Activated B cell treated with CpG ODN at 0.5 μM for 24 hours (primary cell): ENCODE measurements at regions not wholly inside any gene's neighbourhood (a gene's known extent, or its start where the extent isn't known, plus 50 kb on each side); places are given as distances from the start of the nearest gene placed in this dataset.

Experiments
- ATAC-seq: fragments of 200-7000 bp; cut with Tn5 transposase; one replicate; pipeline ENCODE4 v1.10.0; 2021; ENCODE audit warnings: low read depth, mild to moderate bottlenecking, moderate library complexity
- CTCF ChIA-PET: fragments of 350-600 bp; sonication (Branson Sonifier 250); formaldehyde crosslinking; loops from one replicate; lab custom pipeline; 2021; ENCODE audit warnings: antibody characterized with exemption; lab: Charles Lee
- POLR2A ChIA-PET: fragments of 350-600 bp; sonication (Branson Sonifier 250); formaldehyde crosslinking; loops from one replicate; lab custom pipeline; 2021; ENCODE audit warnings: antibody characterized with exemption; lab: Charles Lee
- DNase-seq: peaks from one replicate; pipeline ENCODE4 v3.0.0; 2022
- H3K27ac Mint-ChIP-seq: one replicate; pipeline ENCODE4 v1.8.0; 2020; ENCODE audit warnings: mixed read lengths
- H3K27me3 Mint-ChIP-seq: one replicate; pipeline ENCODE4 v1.8.0; 2021; ENCODE audit warnings: mixed read lengths
- H3K36me3 Mint-ChIP-seq: one replicate; pipeline ENCODE4 v1.8.0; 2021; ENCODE audit warnings: low read depth, mixed read lengths
- H3K4me1 Mint-ChIP-seq: one replicate; pipeline ENCODE4 v1.8.0; 2021; ENCODE audit warnings: mixed read lengths
- H3K4me3 Mint-ChIP-seq: one replicate; pipeline ENCODE4 v1.8.0; 2020; ENCODE audit warnings: mild to moderate bottlenecking, mixed read lengths
- H3K9me3 Mint-ChIP-seq: one replicate; pipeline ENCODE4 v1.8.0; 2020; ENCODE audit warnings: mixed read lengths
- CTCF ChIP-seq: fragments of 200-600 bp; IDR thresholded peaks from one replicate; pipeline ENCODE4 v1.8.0; 2022; ENCODE audit warnings: antibody characterized with exemption, mild to moderate bottlenecking
- intact Hi-C: fragments of 100-400 bp; cut with micrococcal nuclease; formaldehyde crosslinking; loops from one replicate; pipeline ENCODE4 v1.15.1; 2024

- peaks cover 3% of the 10 kb centered on the region for H3K27me3 Mint-ChIP-seq
- H3K4me3 Mint-ChIP-seq, result no peak overlapping the region
- CTCF ChIA-PET, result interaction anchor here (1.3 kb wide), 1 partner anchor 10 kb away, joined by 3 read pairs; no protein-coding TSS in a partner anchor
- H3K4me1 Mint-ChIP-seq, result peaks cover 6% of the 10 kb centered on the region
- no peak for ATAC-seq
- DNase-seq, result no peak
- no peak for TF ChIP-seq CTCF
- POLR2A ChIA-PET, result no interaction called here
- no peak overlapping the region for H3K27ac Mint-ChIP-seq
- H3K9me3 Mint-ChIP-seq, result no peaks in the 10 kb centered on the region
- H3K36me3 Mint-ChIP-seq, result no peaks in the 10 kb centered on the region
- intact Hi-C loops, result no loop called here
Measured at GRCh38 chr3:178073366-178073765, 462.9 kb upstream of the KCNMB2 start.

GRCh38 chr3:178075344-178075743 is 460.9 kb upstream of the KCNMB2 start:
- no peaks in the 10 kb centered on the region for H3K9me3 Mint-ChIP-seq
- TF ChIP-seq CTCF, result no peak
- H3K4me3 Mint-ChIP-seq, result no peak overlapping the region
- H3K27ac Mint-ChIP-seq, result no peak overlapping the region
- POLR2A ChIA-PET, result no interaction called here
- no peak for DNase-seq
- H3K36me3 Mint-ChIP-seq, result no peaks in the 10 kb centered on the region
- intact Hi-C loops, result no loop called here
- peaks cover 6% of the 10 kb centered on the region for H3K4me1 Mint-ChIP-seq
- ATAC-seq, result no peak
- CTCF ChIA-PET, result no interaction called here
- peaks cover 3% of the 10 kb centered on the region for H3K27me3 Mint-ChIP-seq

GRCh38 chr3:178078953-178079352 is 457.3 kb upstream of the KCNMB2 start:
- no peak overlapping the region for H3K4me3 Mint-ChIP-seq
- H3K4me1 Mint-ChIP-seq, result peaks cover 6% of the 10 kb centered on the region
- no peak overlapping the region for H3K27ac Mint-ChIP-seq
- POLR2A ChIA-PET, result no interaction called here
- no peak for TF ChIP-seq CTCF
- intact Hi-C loops, result no loop called here
- CTCF ChIA-PET, result no interaction called here
- no peaks in the 10 kb centered on the region for H3K36me3 Mint-ChIP-seq
- H3K9me3 Mint-ChIP-seq, result no peaks in the 10 kb centered on the region
- ATAC-seq, result no peak
- H3K27me3 Mint-ChIP-seq, result no peaks in the 10 kb centered on the region
- no peak for DNase-seq

- peaks cover 6% of the 10 kb centered on the region for H3K4me1 Mint-ChIP-seq
- no peaks in the 10 kb centered on the region for H3K36me3 Mint-ChIP-seq
- peaks cover 3% of the 10 kb centered on the region for H3K27me3 Mint-ChIP-seq
- no peak for DNase-seq
- no peak for ATAC-seq
- TF ChIP-seq CTCF, result no peak
- no peaks in the 10 kb centered on the region for H3K9me3 Mint-ChIP-seq
- no peak overlapping the region for H3K27ac Mint-ChIP-seq
- POLR2A ChIA-PET, result no interaction called here
- CTCF ChIA-PET, result no interaction called here
- H3K4me3 Mint-ChIP-seq, result no peak overlapping the region
- intact Hi-C loops, result no loop called here
Measured at GRCh38 chr3:178079966-178080365, 456.3 kb upstream of the KCNMB2 start.

- ChIA-PET POLR2A (no interaction called here), CTCF (interaction anchor here (0.8 kb wide), 1 partner anchor 9 kb away, joined by 3 read pairs; no protein-coding TSS in a partner anchor)
- TF ChIP-seq CTCF, result no peak
- no peaks in the 10 kb centered on the region for H3K4me1 Mint-ChIP-seq
- DNase-seq (no peak), ATAC-seq (no peak)
- intact Hi-C loops, result no loop called here
- no peak overlapping the region for H3K4me3 Mint-ChIP-seq
- H3K36me3 Mint-ChIP-seq, result no peaks in the 10 kb centered on the region
- H3K27me3 Mint-ChIP-seq, result peaks cover 18% of the 10 kb centered on the region
- H3K27ac Mint-ChIP-seq, result no peak overlapping the region
- no peaks in the 10 kb centered on the region for H3K9me3 Mint-ChIP-seq
Measured at GRCh38 chr3:178082326-178082906, 453.8 kb upstream of the KCNMB2 start.
